Activated effector memory CD4-positive, alpha-beta T cell treated with anti-CD3 and anti-CD28 coated beads, Interleukin-2, amount 50 U/mL, for 16 hours (primary cell): ENCODE measurements at regions not wholly inside any gene's neighbourhood (a gene's known extent, or its start where the extent isn't known, plus 50 kb on each side); places are given as distances from the start of the nearest gene placed in this dataset.
"Not testable (repeated sequence)": the region's sequence is repeated elsewhere in the genome, so short reads cannot be mapped to it uniquely, and the experiment has no call there.

ENCODE experiments used
- DNase-seq: peaks from one replicate; pipeline ENCODE4 v3.0.0-alpha.2; 2020

GRCh38 chr7:131774419-131775220 is 218.2 kb upstream of the PODXL start:
- no peak for DNase-seq

DNA sequence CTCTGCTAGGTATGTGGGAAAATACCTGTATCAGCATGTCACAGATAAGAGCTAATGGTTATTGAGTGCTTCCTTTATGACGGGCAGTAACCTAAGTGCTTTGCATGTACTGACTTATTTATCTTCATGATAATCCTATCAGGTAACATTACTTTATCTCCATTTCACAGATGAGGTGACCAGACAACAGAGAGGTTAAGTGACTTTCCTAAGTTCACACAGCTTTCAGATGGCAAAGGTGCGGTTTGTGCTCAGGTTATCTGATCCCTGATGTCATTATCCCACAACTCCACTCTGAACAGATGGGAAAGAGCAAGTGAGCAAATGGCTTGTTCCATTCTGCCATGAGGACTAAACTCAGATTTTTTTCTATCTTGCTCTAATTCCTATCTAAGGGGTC is 217.0 kb upstream of the PODXL start:
- no peak for DNase-seq

DNA sequence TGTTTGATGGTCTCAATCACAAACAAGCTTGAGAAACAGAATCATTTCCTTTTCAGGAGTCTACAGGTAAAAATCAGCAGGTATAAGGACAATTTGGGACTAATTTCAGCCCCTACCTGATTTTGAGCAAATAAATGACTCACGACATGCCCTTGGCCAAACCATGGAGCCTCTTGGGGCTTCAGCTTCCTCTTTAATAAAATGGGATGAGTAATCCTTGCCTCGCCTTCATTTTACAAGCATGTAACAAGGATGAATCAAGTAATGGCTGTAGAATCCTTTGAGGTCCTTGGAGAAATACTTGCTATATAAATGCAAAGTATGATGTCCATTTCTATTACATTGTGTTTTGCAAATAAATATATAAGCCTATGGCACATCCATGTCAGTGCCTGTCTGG is 212.8 kb upstream of the PODXL start:
- DNase-seq: no peak

DNA sequence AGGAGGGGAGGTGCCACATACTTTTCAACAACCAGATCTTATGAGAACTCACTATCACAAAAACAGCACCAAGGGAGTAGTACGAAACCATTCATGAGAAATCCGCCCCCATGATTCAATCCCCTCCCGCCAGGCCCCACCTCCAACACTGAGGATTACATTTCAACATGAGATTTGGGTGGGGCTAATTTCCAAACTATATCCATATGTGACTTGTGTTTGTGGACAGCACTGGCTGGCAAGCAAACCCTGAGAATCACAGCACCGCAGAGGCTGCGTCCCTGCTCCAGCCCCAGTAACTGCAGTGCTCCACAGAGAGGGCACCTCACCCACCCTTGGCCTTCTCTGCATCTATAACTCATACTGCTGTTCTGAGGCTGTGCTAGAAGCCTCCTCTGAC is 211.2 kb upstream of the PODXL start:
- no peak for DNase-seq

DNA sequence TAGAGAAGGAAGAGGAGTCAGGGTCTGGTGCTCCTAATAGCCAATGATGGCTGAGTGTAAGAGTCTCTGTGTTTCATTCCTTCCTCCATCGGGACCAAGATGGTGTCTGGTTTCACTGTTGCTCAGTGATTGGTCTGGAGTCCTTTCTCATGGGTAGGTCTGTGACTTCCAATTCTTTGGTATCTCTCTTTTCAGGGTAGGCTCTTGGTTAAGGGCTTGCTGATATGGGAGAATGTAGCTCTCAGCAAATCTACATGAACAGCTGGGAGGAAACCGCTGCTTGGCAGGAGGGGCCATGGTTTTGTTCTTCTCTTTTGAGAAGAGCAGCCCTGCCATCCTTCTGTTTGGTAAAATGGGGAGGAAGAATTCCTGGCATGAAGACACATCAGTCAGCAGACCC is 209.1 kb upstream of the PODXL start:
- DNase-seq: no peak

DNA sequence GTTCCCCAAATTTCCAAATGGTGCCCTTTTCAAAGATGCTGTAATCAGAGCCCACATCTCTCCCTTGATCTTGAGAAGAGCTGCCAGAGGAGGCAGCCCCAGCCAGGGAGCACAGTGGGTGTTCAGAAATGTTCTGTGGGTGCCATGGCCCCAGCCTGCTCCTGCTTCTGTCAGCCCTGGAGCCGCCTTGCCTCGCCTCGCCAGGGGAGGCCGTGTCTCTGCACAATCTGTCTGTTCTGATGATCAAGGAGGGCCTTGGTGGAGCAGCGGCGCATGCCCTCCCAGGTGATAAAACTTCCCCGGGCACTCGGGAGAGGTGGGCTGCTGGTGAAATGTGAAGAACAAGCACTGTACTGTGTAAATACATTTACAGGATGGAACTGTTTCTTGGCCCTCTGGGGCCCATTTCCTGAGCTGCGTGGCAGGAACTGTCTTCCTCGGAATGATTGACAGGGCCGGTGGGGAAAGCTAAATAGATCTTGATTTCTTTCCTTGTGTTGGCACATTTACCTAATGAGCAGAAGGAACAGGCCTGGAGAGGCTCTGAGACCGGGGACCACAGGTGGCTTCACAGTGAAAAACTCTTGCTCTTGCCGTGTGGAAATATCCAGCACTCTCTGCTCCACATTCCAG is 207.8 kb upstream of the PODXL start:
- DNase-seq: no peak

DNA sequence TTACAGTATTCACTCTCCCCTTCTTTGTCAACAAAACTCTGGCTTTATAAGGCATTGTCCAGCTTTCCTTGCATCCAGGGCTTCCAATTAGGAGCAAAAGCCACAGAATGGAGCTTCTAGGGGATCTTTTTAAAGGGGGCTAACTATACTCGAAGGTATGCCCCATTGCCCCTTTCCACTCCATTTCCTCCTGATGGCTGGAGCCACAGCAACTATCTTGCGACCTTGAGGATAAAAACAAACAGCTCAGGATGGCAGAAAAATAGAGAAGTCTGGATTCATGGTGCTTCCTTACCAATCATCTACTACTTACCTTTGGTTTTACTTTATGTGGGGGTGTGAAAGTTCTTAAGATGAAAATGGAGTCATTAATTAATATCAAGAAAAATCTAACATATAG is 206.3 kb upstream of the PODXL start:
- DNase-seq: no peak

- DNase-seq: not testable (repeated sequence)
Observed at GRCh38 chr7:131755801-131756200, 199.4 kb upstream of the PODXL start.

DNA sequence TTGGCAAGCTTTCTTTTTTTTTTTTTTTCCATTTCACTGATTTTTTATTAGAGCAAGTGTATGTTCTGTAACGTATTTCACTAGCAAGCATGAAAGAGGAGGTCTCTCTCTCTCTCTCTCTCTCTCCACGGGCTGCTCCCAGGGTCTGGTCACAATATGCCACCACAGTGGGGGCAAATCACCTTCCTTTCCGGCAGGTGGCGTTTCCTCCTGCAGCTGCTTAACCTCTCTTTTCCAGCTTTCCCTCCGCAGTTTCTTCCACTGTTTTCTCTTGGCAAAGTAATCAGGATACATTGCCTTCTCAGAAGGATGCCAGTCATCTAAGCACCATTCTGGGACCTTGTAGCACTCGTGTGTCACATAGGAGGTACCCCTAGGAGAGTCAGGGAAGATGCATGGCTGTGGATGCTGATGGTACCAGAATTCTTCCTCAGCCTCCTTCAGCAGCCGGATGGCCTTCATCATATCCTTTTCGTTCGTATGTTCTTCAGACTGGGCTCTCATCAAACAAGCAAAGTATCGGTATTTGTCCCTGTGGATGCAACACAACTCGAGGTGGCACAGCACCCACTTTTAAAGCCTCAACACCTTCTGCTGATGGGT is 197.3 kb upstream of the PODXL start:
- no peak for DNase-seq

DNA sequence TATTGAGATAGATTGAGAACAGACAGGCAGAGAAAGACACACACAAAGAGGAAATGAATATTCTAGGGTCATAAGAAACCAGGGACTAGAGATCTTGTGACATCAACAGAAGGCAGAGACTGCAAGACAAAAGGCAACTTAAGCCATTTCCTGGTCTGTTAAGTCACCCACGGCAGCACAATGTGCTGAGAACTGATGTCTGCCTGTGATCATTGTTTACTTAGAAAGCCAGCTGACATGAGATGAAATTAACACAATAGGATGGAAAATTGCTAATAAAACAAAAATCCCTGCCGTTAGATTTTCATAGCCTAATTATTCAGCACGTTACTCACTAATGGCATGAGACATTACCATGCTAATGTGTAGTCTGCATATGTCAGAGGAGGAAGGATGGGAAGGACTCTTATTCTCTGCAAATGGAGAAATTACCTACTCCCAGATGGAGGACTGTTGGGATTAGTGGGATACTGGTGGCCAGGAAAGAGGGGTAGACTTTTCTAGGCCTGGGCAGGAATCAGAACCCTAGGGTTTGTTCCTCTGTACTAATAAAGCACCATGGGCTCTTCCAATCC is 191.3 kb upstream of the PODXL start:
- no peak for DNase-seq

GRCh38 chr7:131745390-131746248 is 189.2 kb upstream of the PODXL start:
- no peak for DNase-seq

DNA sequence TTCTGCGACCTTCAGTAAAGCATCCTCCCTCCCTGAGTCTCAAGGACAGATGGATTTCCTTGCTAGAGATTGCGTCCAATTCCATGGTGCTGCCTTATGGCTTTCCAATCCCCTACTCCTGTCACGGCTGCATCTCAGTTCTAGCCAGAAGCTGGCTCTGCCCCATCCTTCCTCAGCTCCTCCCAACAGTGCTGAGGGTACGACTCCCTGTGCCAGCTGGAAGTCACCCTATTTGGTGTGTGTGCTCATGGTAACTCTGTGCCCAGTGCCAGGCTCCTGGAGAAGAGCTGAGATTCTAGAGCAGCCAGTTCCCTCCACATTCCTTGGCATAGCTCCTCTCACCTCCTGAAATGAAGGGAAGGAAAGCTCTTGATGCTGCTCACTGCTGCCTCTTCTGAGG is 185.0 kb upstream of the PODXL start:
- no peak for DNase-seq

- DNase-seq: no peak
Observed at GRCh38 chr7:131737746-131738465, 181.5 kb upstream of the PODXL start.

DNA sequence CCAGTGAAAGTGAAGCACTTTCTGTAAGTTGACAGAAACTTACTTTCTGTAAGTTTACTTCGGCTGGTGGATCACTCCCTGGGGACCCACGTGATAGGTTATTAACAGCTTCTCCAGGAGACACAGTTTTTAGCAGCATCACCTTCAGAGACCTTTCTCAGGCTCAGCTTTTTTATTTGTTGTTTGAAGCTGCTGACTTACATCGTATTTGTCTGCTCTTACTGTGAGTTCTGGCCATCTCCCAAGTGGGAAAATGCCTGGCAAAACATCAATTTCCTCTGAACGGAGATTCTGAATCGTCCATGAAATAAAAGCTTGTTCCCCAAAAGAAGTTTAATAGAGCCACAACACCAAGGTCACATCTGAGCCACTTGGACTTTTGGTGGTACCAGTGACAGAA is 178.7 kb upstream of the PODXL start:
- no peak for DNase-seq

DNA sequence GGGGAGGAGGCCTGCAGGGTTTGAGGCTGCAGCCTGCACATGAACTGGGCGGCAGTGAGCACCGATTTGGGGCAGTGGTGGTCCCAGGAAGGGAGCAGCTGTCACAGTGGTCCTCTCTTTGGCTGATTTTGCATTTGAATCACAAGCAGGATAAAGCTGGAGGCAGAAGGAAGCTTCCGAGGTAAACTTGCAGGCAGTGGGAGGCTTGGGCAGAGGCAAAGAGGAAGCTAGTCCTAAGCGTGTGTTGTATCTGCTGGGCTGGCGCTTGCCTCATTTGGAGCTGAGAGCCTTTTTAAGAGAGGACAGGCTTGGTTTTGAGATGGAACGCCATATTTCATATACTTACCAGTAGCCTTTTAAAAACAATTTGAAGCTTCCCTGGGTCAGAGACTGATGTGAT is 177.2 kb upstream of the PODXL start:
- DNase-seq: no peak

DNA sequence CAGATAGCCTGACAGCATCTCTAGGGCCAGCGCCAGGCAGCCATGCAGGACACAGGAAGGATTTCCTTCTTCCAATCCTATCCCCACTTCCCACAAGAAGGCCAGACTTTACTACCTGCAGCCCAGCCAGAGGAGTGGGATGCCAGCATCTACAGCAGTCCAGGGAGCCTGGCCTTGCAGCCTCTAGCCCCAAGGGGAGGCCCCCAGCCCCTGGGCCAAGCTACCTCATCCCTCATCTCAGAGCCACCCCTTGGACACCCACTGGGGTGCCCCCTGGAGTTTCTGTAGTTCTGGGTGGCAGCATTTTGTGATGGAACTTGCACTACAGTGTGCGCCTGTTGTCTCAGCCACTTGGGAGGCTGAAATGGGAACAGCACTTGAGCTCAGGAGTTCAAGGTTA is 170.8 kb upstream of the PODXL start:
- DNase-seq: no peak

GRCh38 chr7:131726686-131727085 is 170.3 kb upstream of the PODXL start:
- DNase-seq: no peak

GRCh38 chr7:131726031-131726430 is 169.6 kb upstream of the PODXL start:
- DNase-seq: no peak

GRCh38 chr7:131724776-131725345 is 168.4 kb upstream of the PODXL start:
- no peak for DNase-seq

GRCh38 chr7:131723926-131724325 is 167.5 kb upstream of the PODXL start:
- no peak for DNase-seq

- no peak for DNase-seq
Observed at GRCh38 chr7:131722371-131722770, 165.9 kb upstream of the PODXL start.

GRCh38 chr7:131721660-131722059 is 165.2 kb upstream of the PODXL start:
- DNase-seq: no peak
